ENCODE measurements at regions not wholly inside any gene's neighbourhood (a gene's known extent, or its start where the extent isn't known, plus 50 kb on each side); places are given as distances from the start of the nearest gene placed in this dataset.

DNA sequence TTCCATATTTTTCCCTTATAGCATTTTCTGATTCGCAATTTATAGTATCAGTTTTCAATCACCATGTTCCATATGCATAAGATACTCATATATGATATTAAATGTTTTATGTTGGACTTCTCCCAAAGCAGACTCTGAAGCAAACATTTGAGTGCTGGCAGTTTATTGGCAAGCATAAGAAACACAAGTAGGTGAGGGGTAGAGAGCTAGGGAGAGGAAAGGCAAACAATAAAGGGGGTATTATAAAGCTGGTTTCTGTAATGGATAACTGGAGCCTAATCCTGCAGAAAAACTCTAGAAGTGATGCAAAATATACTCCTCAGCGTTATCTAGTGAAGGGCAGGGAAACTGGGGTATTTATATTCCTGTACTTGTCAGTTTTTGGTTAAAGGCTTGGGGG is 491.5 kb upstream of the TGFBR2 start:
- Histone ChIP-seq H3K4me1 (ENCODE audit: control insufficient read depth, insufficient read depth, low read length) (0 out of 2 replicates have a peak, but pooled peaks cover 3% of the 10 kb centered on the region), H3K27me3 (ENCODE audit: control insufficient read depth, insufficient read depth, low read length) (no peaks in the 10 kb centered on the region), H3K9ac (ENCODE audit: low read depth, low read length) (no peak overlapping the region), H3K27ac (ENCODE audit: low read depth, low read length) (no peak overlapping the region), H3K9me3 (ENCODE audit: control insufficient read depth, insufficient read depth, low read length) (no peaks in the 10 kb centered on the region), H3K36me3 (ENCODE audit: control insufficient read depth, insufficient read depth, low read length) (no peaks in the 10 kb centered on the region), H3K4me3 (ENCODE audit: low read depth, low read length) (no peak overlapping the region)

DNA sequence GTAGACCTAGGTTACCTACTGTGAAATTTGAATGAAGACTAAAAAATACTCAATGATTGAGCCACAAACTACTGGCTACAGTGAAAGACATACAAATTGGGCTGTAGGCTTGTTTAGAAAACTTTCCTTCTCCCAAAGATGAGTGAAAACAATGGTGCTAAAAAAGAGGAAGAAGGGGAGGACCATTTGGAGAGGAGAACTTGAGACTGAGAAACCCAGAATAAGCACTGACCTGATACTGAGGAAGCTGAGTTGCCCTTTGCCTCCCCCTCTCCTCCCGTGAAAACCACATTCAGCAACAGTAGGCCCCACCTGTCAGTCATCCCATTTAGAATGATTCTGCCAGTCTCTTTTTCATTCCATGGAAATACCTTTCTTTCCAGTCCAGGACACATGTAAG is 484.0 kb upstream of the TGFBR2 start:
- no peak overlapping the region for H3K9ac ChIP-seq (ENCODE audit: low read depth, low read length)
- H3K4me1 ChIP-seq (ENCODE audit: control insufficient read depth, insufficient read depth, low read length) = peaks cover 5% of the 10 kb centered on the region; the same call in 1 of the 2 replicates
- H3K9me3 ChIP-seq (ENCODE audit: control insufficient read depth, insufficient read depth, low read length) = no peaks in the 10 kb centered on the region
- no peaks in the 10 kb centered on the region for H3K36me3 ChIP-seq (ENCODE audit: control insufficient read depth, insufficient read depth, low read length)
- no peak overlapping the region for H3K27ac ChIP-seq (ENCODE audit: low read depth, low read length)
- H3K27me3 ChIP-seq (ENCODE audit: control insufficient read depth, insufficient read depth, low read length) = no peaks in the 10 kb centered on the region
- H3K4me3 ChIP-seq (ENCODE audit: low read depth, low read length) = no peak overlapping the region

DNA sequence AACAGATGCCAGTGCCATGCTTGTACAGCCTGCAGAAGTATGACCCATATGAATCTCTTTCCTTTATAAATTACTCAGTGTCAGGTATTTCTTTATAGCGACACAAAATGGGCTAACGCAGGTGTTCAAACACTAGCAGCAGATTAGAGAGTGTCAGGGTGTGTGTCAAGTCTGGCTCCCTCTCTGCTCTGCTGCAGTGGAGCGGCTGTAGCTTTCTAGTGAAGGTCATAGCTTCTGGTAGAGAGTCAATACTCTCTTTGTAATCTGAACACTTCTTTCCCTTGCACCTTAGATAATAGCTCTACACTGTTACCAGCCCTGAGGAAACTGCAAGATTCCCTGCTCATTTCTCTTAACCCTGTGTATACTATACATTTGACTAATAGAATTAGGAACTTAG is 483.2 kb upstream of the TGFBR2 start:
- H3K4me3 ChIP-seq (ENCODE audit: low read depth, low read length) = no peak overlapping the region
- H3K36me3 ChIP-seq (ENCODE audit: control insufficient read depth, insufficient read depth, low read length) = no peaks in the 10 kb centered on the region
- H3K27me3 ChIP-seq (ENCODE audit: control insufficient read depth, insufficient read depth, low read length) = no peaks in the 10 kb centered on the region
- no peak overlapping the region for H3K9ac ChIP-seq (ENCODE audit: low read depth, low read length)
- H3K4me1 ChIP-seq (ENCODE audit: control insufficient read depth, insufficient read depth, low read length) = peaks cover 5% of the 10 kb centered on the region; the same call in 1 of the 2 replicates
- H3K27ac ChIP-seq (ENCODE audit: low read depth, low read length) = no peak overlapping the region
- H3K9me3 ChIP-seq (ENCODE audit: control insufficient read depth, insufficient read depth, low read length) = no peaks in the 10 kb centered on the region

DNA sequence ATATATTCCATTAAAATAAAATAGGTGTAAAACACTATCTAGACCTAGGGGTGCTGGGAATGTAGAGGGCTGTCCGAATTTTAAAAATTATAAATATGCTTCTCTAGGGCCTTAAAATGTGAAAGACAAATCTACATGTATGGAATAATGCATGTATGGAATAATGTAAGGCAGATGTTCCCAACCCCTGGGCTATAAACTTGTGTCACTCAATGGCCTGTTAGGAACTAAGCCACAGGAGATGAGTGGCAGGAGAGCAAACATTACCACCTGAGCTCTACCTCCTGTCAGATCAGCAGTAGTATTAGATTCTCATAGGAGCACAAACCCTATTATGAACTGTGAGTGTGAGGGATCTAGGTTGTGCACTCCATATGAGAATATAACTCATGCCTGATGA is 482.6 kb upstream of the TGFBR2 start:
- H3K4me3 ChIP-seq (ENCODE audit: low read depth, low read length) = no peak overlapping the region
- H3K27me3 ChIP-seq (ENCODE audit: control insufficient read depth, insufficient read depth, low read length) = no peaks in the 10 kb centered on the region
- H3K4me1 ChIP-seq (ENCODE audit: control insufficient read depth, insufficient read depth, low read length) = peaks cover 5% of the 10 kb centered on the region; the same call in 1 of the 2 replicates
- no peak overlapping the region for H3K9ac ChIP-seq (ENCODE audit: low read depth, low read length)
- H3K9me3 ChIP-seq (ENCODE audit: control insufficient read depth, insufficient read depth, low read length) = no peaks in the 10 kb centered on the region
- H3K36me3 ChIP-seq (ENCODE audit: control insufficient read depth, insufficient read depth, low read length) = no peaks in the 10 kb centered on the region
- no peak overlapping the region for H3K27ac ChIP-seq (ENCODE audit: low read depth, low read length)

DNA sequence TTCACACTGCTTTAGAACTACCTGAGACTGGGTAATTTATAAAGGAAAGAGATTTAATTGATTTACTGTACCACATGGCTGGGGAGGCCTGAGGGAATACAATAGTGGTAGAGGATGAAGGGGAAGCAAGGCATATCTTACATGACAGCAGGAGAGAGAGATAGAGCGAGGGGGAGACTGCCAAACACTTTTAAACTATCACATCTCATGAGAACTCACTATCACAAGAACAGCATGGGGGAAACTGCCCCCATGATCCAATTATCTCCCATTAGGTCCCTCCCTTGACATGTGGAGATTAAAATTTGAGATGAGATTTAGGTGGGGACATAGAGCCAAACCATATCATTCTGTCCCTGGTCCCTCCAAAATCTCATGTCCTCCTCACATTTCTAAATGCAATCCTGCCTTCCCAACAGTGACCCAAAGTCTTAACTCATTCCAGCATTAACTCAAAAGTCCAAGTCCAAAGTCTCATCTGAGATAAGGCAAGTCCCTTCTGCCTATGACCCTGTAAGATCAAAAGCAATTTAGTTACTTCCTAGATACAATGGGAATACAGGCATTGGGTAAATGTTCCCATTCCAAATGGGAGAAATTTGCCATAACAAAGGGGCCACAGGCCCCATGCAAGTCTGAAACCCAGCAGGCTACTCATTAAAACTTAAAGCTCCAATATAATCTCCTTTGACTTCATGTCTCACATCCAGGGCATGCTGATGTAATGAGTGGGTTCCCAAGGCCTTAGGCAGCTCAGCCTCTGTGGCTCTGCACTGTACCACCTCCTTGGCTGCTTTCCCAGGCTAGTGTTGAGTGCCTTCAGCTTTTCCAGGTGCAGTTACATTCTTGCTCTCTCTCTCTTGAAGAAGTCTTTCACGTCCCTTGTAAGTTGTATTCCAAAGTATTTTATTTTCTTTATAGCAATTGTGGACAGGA is 481.7 kb upstream of the TGFBR2 start:
- Histone ChIP-seq H3K4me3 (ENCODE audit: low read depth, low read length) (no peak overlapping the region), H3K9ac (ENCODE audit: low read depth, low read length) (no peak overlapping the region), H3K27me3 (ENCODE audit: control insufficient read depth, insufficient read depth, low read length) (no peaks in the 10 kb centered on the region), H3K4me1 (ENCODE audit: control insufficient read depth, insufficient read depth, low read length) (peaks cover 5% of the 10 kb centered on the region; the same call in 1 of the 2 replicates), H3K9me3 (ENCODE audit: control insufficient read depth, insufficient read depth, low read length) (no peaks in the 10 kb centered on the region), H3K36me3 (ENCODE audit: control insufficient read depth, insufficient read depth, low read length) (no peaks in the 10 kb centered on the region), H3K27ac (ENCODE audit: low read depth, low read length) (peak overlapping the region; percentile 4)

DNA sequence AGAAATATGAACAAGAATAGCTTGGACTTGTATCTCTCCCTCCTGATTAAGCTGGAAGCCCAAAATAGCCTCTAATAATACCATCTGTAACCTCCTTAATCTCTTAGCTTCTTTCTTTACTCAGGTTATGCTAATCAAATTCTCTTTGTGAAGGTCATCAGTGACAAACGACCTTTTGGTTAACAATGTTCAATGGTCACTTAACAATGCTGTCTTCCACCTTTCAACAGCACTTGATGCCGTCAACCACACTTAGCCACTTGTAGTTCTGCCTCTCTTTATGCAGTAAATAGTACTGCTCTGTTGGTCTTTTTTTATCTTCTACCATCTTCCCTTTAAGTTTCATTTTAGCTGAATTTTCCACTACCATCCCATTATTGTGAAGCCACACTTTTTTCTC is 476.6 kb upstream of the TGFBR2 start:
- Histone ChIP-seq H3K36me3 (ENCODE audit: control insufficient read depth, insufficient read depth, low read length) (no peaks in the 10 kb centered on the region), H3K27ac (ENCODE audit: low read depth, low read length) (no peak overlapping the region), H3K4me1 (ENCODE audit: control insufficient read depth, insufficient read depth, low read length) (peaks cover 5% of the 10 kb centered on the region; the same call in 1 of the 2 replicates), H3K4me3 (ENCODE audit: low read depth, low read length) (no peak overlapping the region), H3K9me3 (ENCODE audit: control insufficient read depth, insufficient read depth, low read length) (no peaks in the 10 kb centered on the region), H3K9ac (ENCODE audit: low read depth, low read length) (no peak overlapping the region), H3K27me3 (ENCODE audit: control insufficient read depth, insufficient read depth, low read length) (no peaks in the 10 kb centered on the region)

DNA sequence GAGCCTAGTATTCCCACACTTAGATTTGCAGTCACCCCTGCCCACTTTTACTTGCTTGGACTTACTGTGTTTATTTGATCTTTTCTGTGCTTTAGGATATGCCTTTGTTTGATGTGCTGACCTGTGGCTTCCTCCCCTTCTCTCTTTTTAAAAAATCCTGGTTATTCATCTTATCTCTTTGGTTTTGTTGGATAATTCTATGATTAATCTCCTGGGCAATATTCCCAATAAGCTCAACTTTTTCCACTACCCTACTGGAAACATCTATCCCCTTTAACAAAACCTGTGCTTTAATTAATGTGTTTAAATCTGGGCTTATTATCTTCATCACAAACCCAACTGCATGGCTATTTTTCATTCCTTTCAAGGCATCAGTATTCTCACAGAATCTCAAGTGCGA is 476.0 kb upstream of the TGFBR2 start:
- no peaks in the 10 kb centered on the region for H3K9me3 ChIP-seq (ENCODE audit: control insufficient read depth, insufficient read depth, low read length)
- H3K4me1 ChIP-seq (ENCODE audit: control insufficient read depth, insufficient read depth, low read length) = 0 out of 2 replicates have a peak, but pooled peaks cover under 1% of the 10 kb centered on the region
- no peak overlapping the region for H3K27ac ChIP-seq (ENCODE audit: low read depth, low read length)
- no peak overlapping the region for H3K4me3 ChIP-seq (ENCODE audit: low read depth, low read length)
- no peak overlapping the region for H3K9ac ChIP-seq (ENCODE audit: low read depth, low read length)
- H3K36me3 ChIP-seq (ENCODE audit: control insufficient read depth, insufficient read depth, low read length) = no peaks in the 10 kb centered on the region
- H3K27me3 ChIP-seq (ENCODE audit: control insufficient read depth, insufficient read depth, low read length) = no peaks in the 10 kb centered on the region

DNA sequence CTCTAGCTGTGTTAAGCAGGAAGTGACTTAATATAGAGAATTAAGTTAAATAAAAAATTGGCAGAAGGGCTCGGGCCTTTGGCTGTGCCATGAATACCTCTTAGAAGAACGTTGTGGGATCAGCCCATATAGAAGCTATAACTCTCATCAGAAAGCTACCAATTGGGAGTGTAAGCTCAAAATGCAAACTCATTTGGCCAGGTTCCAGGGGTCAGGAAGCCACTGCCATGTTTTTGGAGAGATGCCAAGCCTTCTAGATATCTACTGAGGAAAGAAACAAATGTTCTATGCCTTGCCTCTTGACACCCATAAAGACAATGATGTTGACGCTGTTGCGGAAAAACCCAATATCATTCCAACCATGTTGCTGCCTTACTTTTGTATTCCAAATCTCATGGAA is 475.2 kb upstream of the TGFBR2 start:
- Histone ChIP-seq H3K4me3 (ENCODE audit: low read depth, low read length) (no peak overlapping the region), H3K9me3 (ENCODE audit: control insufficient read depth, insufficient read depth, low read length) (no peaks in the 10 kb centered on the region), H3K9ac (ENCODE audit: low read depth, low read length) (no peak overlapping the region), H3K4me1 (ENCODE audit: control insufficient read depth, insufficient read depth, low read length) (no peaks in the 10 kb centered on the region), H3K27ac (ENCODE audit: low read depth, low read length) (no peak overlapping the region), H3K36me3 (ENCODE audit: control insufficient read depth, insufficient read depth, low read length) (no peaks in the 10 kb centered on the region), H3K27me3 (ENCODE audit: control insufficient read depth, insufficient read depth, low read length) (no peaks in the 10 kb centered on the region)

DNA sequence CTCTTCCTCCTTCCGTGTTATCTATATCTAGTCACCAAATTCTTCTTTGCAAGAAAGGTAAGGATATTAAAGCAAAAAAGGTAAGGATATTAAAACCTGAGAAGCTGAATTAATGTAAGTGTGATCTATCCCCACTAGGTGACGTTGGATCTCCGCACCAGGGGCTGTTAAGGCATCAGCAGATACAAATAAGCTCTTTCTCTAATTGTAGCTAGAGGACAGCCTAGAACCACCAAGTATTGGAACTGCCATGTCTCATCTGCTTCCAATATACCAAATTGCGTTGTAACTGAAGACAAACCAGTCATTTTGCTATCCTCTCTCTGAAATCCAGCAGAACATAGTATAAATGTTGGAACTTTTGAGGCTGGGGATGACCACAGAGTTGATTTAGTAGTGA is 471.2 kb upstream of the TGFBR2 start:
- Histone ChIP-seq H3K27ac (ENCODE audit: low read depth, low read length) (no peak overlapping the region), H3K9me3 (ENCODE audit: control insufficient read depth, insufficient read depth, low read length) (no peaks in the 10 kb centered on the region), H3K9ac (ENCODE audit: low read depth, low read length) (no peak overlapping the region), H3K27me3 (ENCODE audit: control insufficient read depth, insufficient read depth, low read length) (no peaks in the 10 kb centered on the region), H3K4me1 (ENCODE audit: control insufficient read depth, insufficient read depth, low read length) (no peaks in the 10 kb centered on the region), H3K4me3 (ENCODE audit: low read depth, low read length) (no peak overlapping the region), H3K36me3 (ENCODE audit: control insufficient read depth, insufficient read depth, low read length) (no peaks in the 10 kb centered on the region)

DNA sequence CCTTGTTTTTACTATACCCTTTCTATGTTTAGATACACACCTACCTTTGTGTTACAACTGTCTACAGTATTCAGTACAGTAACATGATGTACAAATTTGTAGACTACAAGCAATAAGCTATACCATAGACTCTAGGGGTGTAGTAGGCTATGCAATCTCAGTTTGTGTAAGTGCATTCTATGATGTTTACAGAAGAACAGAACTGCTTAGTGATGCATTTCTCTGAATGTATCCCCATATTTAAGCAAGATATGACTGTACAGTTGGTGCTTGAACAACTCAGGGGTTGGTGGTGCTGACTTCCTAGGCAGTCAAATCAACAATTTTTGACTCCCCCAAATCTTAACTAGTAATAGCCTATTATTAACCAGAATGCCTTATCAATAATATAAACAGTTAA is 467.1 kb upstream of the TGFBR2 start:
- H3K4me1 ChIP-seq (ENCODE audit: control insufficient read depth, insufficient read depth, low read length) = no peaks in the 10 kb centered on the region
- no peak overlapping the region for H3K9ac ChIP-seq (ENCODE audit: low read depth, low read length)
- no peak overlapping the region for H3K4me3 ChIP-seq (ENCODE audit: low read depth, low read length)
- H3K27ac ChIP-seq (ENCODE audit: low read depth, low read length) = no peak overlapping the region
- H3K9me3 ChIP-seq (ENCODE audit: control insufficient read depth, insufficient read depth, low read length) = no peaks in the 10 kb centered on the region
- no peaks in the 10 kb centered on the region for H3K27me3 ChIP-seq (ENCODE audit: control insufficient read depth, insufficient read depth, low read length)
- no peaks in the 10 kb centered on the region for H3K36me3 ChIP-seq (ENCODE audit: control insufficient read depth, insufficient read depth, low read length)

DNA sequence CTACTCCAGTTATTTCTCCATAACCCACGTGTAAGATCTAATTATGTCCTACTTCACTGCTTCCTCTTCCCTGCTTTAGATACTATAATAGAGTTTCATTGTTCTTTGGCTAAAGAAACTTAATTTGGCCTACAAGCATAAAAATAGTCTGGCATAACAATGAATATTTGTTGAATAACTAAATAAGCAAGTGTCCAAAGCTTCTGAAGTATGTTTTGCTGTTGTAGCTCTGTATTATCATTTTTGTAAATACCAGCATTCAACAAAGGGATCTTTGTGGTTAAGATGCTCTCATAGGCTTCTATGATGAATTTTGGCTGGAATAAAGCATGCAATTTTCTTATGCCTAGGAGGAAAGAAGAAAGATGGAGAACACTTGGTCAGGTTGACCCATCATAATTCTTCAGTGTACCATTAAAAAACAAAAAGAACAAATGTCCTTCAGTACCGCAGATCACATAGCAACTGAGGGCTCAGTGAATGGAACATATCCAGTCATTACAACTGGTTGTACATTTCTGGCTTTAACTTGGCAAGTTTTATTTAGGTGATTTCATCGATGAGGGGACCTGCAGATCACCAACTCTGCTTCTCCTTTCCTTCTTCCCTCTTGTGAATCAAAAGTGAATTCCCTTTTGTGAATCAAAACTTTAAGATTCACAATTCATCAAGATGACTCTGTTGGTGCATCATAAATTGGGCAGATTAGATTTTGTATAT is 465.9 kb upstream of the TGFBR2 start:
- no peaks in the 10 kb centered on the region for H3K27me3 ChIP-seq (ENCODE audit: control insufficient read depth, insufficient read depth, low read length)
- H3K4me1 ChIP-seq (ENCODE audit: control insufficient read depth, insufficient read depth, low read length) = no peaks in the 10 kb centered on the region
- H3K36me3 ChIP-seq (ENCODE audit: control insufficient read depth, insufficient read depth, low read length) = no peaks in the 10 kb centered on the region
- no peak overlapping the region for H3K9ac ChIP-seq (ENCODE audit: low read depth, low read length)
- no peaks in the 10 kb centered on the region for H3K9me3 ChIP-seq (ENCODE audit: control insufficient read depth, insufficient read depth, low read length)
- no peak overlapping the region for H3K4me3 ChIP-seq (ENCODE audit: low read depth, low read length)
- no peak overlapping the region for H3K27ac ChIP-seq (ENCODE audit: low read depth, low read length)
